Liver (tissue), 8 donors: ENCODE measurements at regions not wholly inside any gene's neighbourhood (a gene's known extent, or its start where the extent isn't known, plus 50 kb on each side); places are given as distances from the start of the nearest gene placed in this dataset.

Experiments
- DNase-seq: peaks from one replicate; pipeline ENCODE4 v3.0.0-alpha.2; 2017; ENCODE audit warnings: low spot score
- H3K27ac ChIP-seq, 2 donors: one replicate each; pipeline ENCODE4 v1.7.0; 2013; ENCODE audit warnings: inconsistent platforms in 2 of 2, low read length in 2 of 2, control low read depth in 1 of 2, low read depth in 1 of 2, mild to moderate bottlenecking in 1 of 2
- H3K27me3 ChIP-seq, 4 donors: one replicate each; pipeline versions ENCODE4 v1.6.1 to v1.7.0; 2013; ENCODE audit warnings: low read length in 3 of 4, inconsistent platforms in 1 of 4, mild to moderate bottlenecking in 1 of 4, moderate library complexity in 1 of 4; ENCODE audit not compliant: control insufficient read depth in 4 of 4, insufficient read depth in 4 of 4
- H3K36me3 ChIP-seq, 4 donors: one replicate each; pipeline versions ENCODE4 v1.6.1 to v1.7.0; 2013; ENCODE audit warnings: low read length in 3 of 4, mild to moderate bottlenecking in 3 of 4, low read depth in 1 of 4, moderate library complexity in 1 of 4; ENCODE audit not compliant: control insufficient read depth in 4 of 4, insufficient read depth in 3 of 4
- H3K4me1 ChIP-seq, 4 donors: one replicate each; pipeline versions ENCODE4 v1.6.1 to v1.7.0; 2013; ENCODE audit warnings: low read length in 3 of 4, mild to moderate bottlenecking in 3 of 4, moderate library complexity in 1 of 4; ENCODE audit not compliant: control insufficient read depth in 4 of 4, insufficient read depth in 4 of 4
- H3K4me3 ChIP-seq, 3 donors: one replicate each; pipeline versions ENCODE4 v1.6.1 to v1.7.0; 2013; ENCODE audit warnings: low read length in 3 of 3, control low read depth in 1 of 3, low read depth in 1 of 3, mild to moderate bottlenecking in 1 of 3
- H3K9ac ChIP-seq, 2 donors: one replicate each; pipeline ENCODE4 v1.7.0; 2013; ENCODE audit warnings: low read length in 2 of 2, mild to moderate bottlenecking in 2 of 2, moderate library complexity in 2 of 2, control low read depth in 1 of 2, low read depth in 1 of 2
- H3K9me3 ChIP-seq, 4 donors: one replicate each; pipeline versions ENCODE4 v1.6.1 to v1.7.0; 2013; ENCODE audit warnings: low read length in 3 of 4; ENCODE audit not compliant: control insufficient read depth in 4 of 4
- EGR1 ChIP-seq, 2 donors: IDR thresholded peaks; 2 replicates each; pipeline ENCODE4 v1.6.1; 2016 to 2018; ENCODE audit warnings: antibody characterized with exemption in 2 of 2, low read depth in 2 of 2
- FOXA1 ChIP-seq: IDR thresholded peaks from 2 replicates; pipeline ENCODE4 v1.6.1; 2016; ENCODE audit warnings: antibody characterized with exemption
- FOXA2 ChIP-seq: IDR thresholded peaks from 2 replicates; pipeline ENCODE4 v1.6.1; 2016; ENCODE audit warnings: antibody characterized with exemption
- HNF4A ChIP-seq, 2 donors: conservative IDR thresholded peaks; 2 replicates each; pipeline ENCODE4 v1.6.1; 2016; ENCODE audit warnings: antibody characterized with exemption in 2 of 2, mild to moderate bottlenecking in 2 of 2
- JUND ChIP-seq, 2 donors: IDR thresholded peaks; 2 replicates each; pipeline ENCODE4 v1.6.1; 2016; ENCODE audit warnings: antibody characterized with exemption in 2 of 2
- MAX ChIP-seq: IDR thresholded peaks from 2 replicates; pipeline ENCODE4 v1.6.1; 2016; ENCODE audit warnings: antibody characterized with exemption
- NR2F2 ChIP-seq: IDR thresholded peaks from 2 replicates; pipeline ENCODE4 v1.6.1; 2016; ENCODE audit warnings: antibody characterized with exemption
- RAD21 ChIP-seq, 2 donors: IDR thresholded peaks; 2 replicates each; pipeline ENCODE4 v1.6.1; 2016; ENCODE audit warnings: antibody characterized with exemption in 2 of 2, mild to moderate bottlenecking in 2 of 2
- REST ChIP-seq: IDR thresholded peaks from 2 replicates; pipeline ENCODE4 v1.6.1; 2016; ENCODE audit warnings: antibody characterized with exemption, mild to moderate bottlenecking
- SP1 ChIP-seq: IDR thresholded peaks from 2 replicates; pipeline ENCODE4 v1.6.1; 2018; ENCODE audit warnings: antibody characterized with exemption, mild to moderate bottlenecking
- YY1 ChIP-seq: IDR thresholded peaks from 2 replicates; pipeline ENCODE4 v1.6.1; 2016; ENCODE audit warnings: antibody characterized with exemption, mild to moderate bottlenecking
- ZBTB33 ChIP-seq: IDR thresholded peaks from 2 replicates; pipeline ENCODE4 v1.6.1; 2016; ENCODE audit warnings: antibody characterized with exemption
- WGBS: extraction: QIAGEN DNeasy Blood & Tissue Kit; methylation state at CpG from one replicate; pipeline ENCODE4 v1.1.7; 2013; 5-methylcytosine and 5-hydroxymethylcytosine counted together
- TF ChIP-seq, protein P1 (sequence below): IDR thresholded peaks from 2 replicates; pipeline ENCODE4 v1.6.1; 2016; ENCODE audit warnings: antibody characterized with exemption
- TF ChIP-seq, protein P2 (sequence below): fragments of 150-350 bp; IDR thresholded peaks from 2 replicates; pipeline ENCODE4 v1.5.1; 2017; ENCODE audit warnings: improper control_type of control experiment, low read depth, low read length; ENCODE audit not compliant: missing input control
- donor health status: healthy.
- donor health status: healthy.
- donor health status: healthy.
- donor health status: healthy.
- donor health status: healthy.

GRCh38 chr13:52905701-52906100, 57.3 kb upstream of the PCDH8 start:
- TF ChIP-seq MAX (no peak), REST (no peak), EGR1 (IDR thresholded peaks at IDR 0.05; ENCODE audit: low read depth in 2 of 2) (no peak), HNF4A (conservative IDR thresholded peaks at IDR 0.05) (no peak), FOXA1 (no peak), RAD21 (IDR thresholded peaks at IDR 0.05) (no peak), ZBTB33 (no peak), NR2F2 (no peak), SP1 (no peak), JUND (IDR thresholded peaks at IDR 0.05) (no peak), FOXA2 (no peak), YY1 (no peak)
- TF ChIP-seq, protein P1, sequence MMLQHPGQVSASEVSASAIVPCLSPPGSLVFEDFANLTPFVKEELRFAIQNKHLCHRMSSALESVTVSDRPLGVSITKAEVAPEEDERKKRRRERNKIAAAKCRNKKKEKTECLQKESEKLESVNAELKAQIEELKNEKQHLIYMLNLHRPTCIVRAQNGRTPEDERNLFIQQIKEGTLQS, result no peak
- TF ChIP-seq, protein P2, sequence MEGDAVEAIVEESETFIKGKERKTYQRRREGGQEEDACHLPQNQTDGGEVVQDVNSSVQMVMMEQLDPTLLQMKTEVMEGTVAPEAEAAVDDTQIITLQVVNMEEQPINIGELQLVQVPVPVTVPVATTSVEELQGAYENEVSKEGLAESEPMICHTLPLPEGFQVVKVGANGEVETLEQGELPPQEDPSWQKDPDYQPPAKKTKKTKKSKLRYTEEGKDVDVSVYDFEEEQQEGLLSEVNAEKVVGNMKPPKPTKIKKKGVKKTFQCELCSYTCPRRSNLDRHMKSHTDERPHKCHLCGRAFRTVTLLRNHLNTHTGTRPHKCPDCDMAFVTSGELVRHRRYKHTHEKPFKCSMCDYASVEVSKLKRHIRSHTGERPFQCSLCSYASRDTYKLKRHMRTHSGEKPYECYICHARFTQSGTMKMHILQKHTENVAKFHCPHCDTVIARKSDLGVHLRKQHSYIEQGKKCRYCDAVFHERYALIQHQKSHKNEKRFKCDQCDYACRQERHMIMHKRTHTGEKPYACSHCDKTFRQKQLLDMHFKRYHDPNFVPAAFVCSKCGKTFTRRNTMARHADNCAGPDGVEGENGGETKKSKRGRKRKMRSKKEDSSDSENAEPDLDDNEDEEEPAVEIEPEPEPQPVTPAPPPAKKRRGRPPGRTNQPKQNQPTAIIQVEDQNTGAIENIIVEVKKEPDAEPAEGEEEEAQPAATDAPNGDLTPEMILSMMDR, result no peak
- Histone ChIP-seq H3K27ac (no peak overlapping the region), H3K27me3 (peaks cover 0 to 16% (median 2%) of the 10 kb centered on the region in 4 donors), H3K4me3 (no peak overlapping the region), H3K36me3 (no peaks in the 10 kb centered on the region), H3K4me1 (peaks cover 0 to 3% (median 2%) of the 10 kb centered on the region in 4 donors), H3K9ac (no peak overlapping the region), H3K9me3 (no peaks in the 10 kb centered on the region)
- 44% methylated on average over 1 of the region's 1 CpG for WGBS
- no peak for DNase-seq

GRCh38 chr13:52903320-52903719, 54.9 kb upstream of the PCDH8 start:
- WGBS, result 32% methylated on average over 4 of the region's 4 CpGs
- Histone ChIP-seq H3K9ac (no peak overlapping the region), H3K27ac (no peak overlapping the region), H3K36me3 (no peaks in the 10 kb centered on the region), H3K9me3 (no peaks in the 10 kb centered on the region), H3K4me3 (no peak overlapping the region), H3K4me1 (peaks cover 0 to 3% (median 2%) of the 10 kb centered on the region in 4 donors), H3K27me3 (peaks cover 0 to 16% (median 2%) of the 10 kb centered on the region in 4 donors)
- TF ChIP-seq, protein P1, result no peak
- TF ChIP-seq YY1 (peak; percentile 27), FOXA1 (no peak), ZBTB33 (no peak), SP1 (no peak), HNF4A (conservative IDR thresholded peaks at IDR 0.05) (peak in 1 of 2 donors; percentile 26)
- DNase-seq, result no peak
